ENCODE measurements at regions not wholly inside any gene's neighbourhood (a gene's known extent, or its start where the extent isn't known, plus 50 kb on each side); places are given as distances from the start of the nearest gene placed in this dataset.
A peak's percentile ranks its signal among the peaks of the same experiment; 100 is the strongest.

DNA sequence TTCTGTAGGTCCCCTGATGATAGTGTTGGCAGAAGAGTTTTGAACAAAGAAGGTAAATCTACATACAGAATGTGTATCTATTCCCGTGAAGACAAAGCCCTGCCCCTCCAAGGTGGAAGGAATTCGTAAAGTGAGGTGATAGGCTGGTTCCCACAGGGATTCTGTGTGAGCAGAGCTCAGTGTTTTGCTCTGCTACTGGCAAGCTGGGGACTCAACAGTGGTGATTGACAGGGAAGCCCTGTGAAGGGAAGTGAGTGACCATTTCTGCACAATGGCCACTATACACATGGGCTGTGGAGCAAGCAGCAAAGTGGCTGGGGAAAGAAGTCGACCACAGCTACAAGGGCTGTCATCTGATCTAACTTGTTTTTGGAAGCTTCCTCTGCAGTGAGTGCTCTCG, 90.0 kb upstream of the LRRN2 start:
- no peak for FAIRE-seq
- Histone ChIP-seq H3K36me3 (ENCODE audit: control insufficient read depth, insufficient read depth, low read length) (no peaks in the 10 kb centered on the region), H3K9ac (ENCODE audit: insufficient read depth in 1 of 2, low read depth in 2 of 2, low read length in 2 of 2) (no peak overlapping the region), H3K4me2 (ENCODE audit: insufficient read depth, low read length) (no peak overlapping the region), H3K4me3 (no peak overlapping the region), H3K4me1 (replicated peaks in 1 of 2; ENCODE audit: control insufficient read depth in 2 of 2, insufficient read depth in 2 of 2, low read length in 2 of 2) (no peaks in the 10 kb centered on the region), H3K9me3 (replicated peaks; ENCODE audit: control insufficient read depth, insufficient read depth, low read depth, low read length) (no peaks in the 10 kb centered on the region), H3K27me3 (ENCODE audit: control insufficient read depth in 2 of 2, insufficient read depth in 2 of 2, low read length in 2 of 2) (peaks cover 29 to 39% of the 10 kb centered on the region in 2 experiments), H3K79me2 (ENCODE audit: control insufficient read depth, insufficient read depth, low read length) (no peaks in the 10 kb centered on the region), H2AFZ (ENCODE audit: low read depth, low read length) (no peak overlapping the region), H4K20me1 (replicated peaks; ENCODE audit: control insufficient read depth, insufficient read depth, low read length) (no peaks in the 10 kb centered on the region), H3K9me1 (ENCODE audit: control insufficient read depth, insufficient read depth, low read length) (no peaks in the 10 kb centered on the region), H3K27ac (ENCODE audit: extremely low read depth, low read depth, low read length) (no peak overlapping the region)
- BruUV-seq (replicated peaks) = no TSS peak
- in situ Hi-C loops (cut with MboI) (no loop called here), intact Hi-C loops (cut with micrococcal nuclease) (no loop called here)
- WGBS (ENCODE audit: insufficient coverage, low coverage, missing lambda C conversion rate) = 2% methylated on average over 4 of the region's 4 CpGs
- ATAC-seq = no peak
- POLR2A ChIA-PET = interaction anchor here (0.7 to 1.1 kb wide), 2 partner anchors 17 to 287 kb away, joined by 3 to 4 read pairs; no protein-coding TSS in a partner anchor
- DNase-seq (ENCODE audit: extremely low read depth in 1 of 4, low spot score in 3 of 4) = no peak
- TF ChIP-seq, protein P1, sequence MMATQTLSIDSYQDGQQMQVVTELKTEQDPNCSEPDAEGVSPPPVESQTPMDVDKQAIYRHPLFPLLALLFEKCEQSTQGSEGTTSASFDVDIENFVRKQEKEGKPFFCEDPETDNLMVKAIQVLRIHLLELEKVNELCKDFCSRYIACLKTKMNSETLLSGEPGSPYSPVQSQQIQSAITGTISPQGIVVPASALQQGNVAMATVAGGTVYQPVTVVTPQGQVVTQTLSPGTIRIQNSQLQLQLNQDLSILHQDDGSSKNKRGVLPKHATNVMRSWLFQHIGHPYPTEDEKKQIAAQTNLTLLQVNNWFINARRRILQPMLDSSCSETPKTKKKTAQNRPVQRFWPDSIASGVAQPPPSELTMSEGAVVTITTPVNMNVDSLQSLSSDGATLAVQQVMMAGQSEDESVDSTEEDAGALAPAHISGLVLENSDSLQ (IDR thresholded peaks at IDR 0.05) = peak; percentile 65; the same call in 1 of the 2 replicates
- TF ChIP-seq ELF4 (CRISPR knock-in tag; IDR thresholded peaks at IDR 0.05) (no peak), ILK (tag; IDR thresholded peaks at IDR 0.05; ENCODE audit: borderline replicate concordance, low read depth) (no peak), HLTF (IDR thresholded peaks at IDR 0.05) (no peak), SREBF2 (CRISPR knock-in tag; IDR thresholded peaks at IDR 0.05) (no peak), ZNF212 (CRISPR knock-in tag; IDR thresholded peaks at IDR 0.05) (no peak)
- TF ChIP-seq, protein P2, sequence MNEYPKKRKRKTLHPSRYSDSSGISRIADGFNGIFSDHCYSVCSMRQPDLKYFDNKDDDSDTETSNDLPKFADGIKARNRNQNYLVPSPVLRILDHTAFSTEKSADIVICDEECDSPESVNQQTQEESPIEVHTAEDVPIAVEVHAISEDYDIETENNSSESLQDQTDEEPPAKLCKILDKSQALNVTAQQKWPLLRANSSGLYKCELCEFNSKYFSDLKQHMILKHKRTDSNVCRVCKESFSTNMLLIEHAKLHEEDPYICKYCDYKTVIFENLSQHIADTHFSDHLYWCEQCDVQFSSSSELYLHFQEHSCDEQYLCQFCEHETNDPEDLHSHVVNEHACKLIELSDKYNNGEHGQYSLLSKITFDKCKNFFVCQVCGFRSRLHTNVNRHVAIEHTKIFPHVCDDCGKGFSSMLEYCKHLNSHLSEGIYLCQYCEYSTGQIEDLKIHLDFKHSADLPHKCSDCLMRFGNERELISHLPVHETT (CRISPR knock-in tag; conservative IDR thresholded peaks at IDR 0.05 in 1 of 2, IDR thresholded peaks at IDR 0.05 in 1 of 2) = no peak
- CTCF ChIA-PET (ENCODE audit: low intra/inter-chr PET ratio) = interaction anchor here (0.6 kb wide), 1 partner anchor 51 kb away, joined by 3 read pairs; no protein-coding TSS in a partner anchor
